ENCODE measurements at regions not wholly inside any gene's neighbourhood (a gene's known extent, or its start where the extent isn't known, plus 50 kb on each side); places are given as distances from the start of the nearest gene placed in this dataset.

DNA sequence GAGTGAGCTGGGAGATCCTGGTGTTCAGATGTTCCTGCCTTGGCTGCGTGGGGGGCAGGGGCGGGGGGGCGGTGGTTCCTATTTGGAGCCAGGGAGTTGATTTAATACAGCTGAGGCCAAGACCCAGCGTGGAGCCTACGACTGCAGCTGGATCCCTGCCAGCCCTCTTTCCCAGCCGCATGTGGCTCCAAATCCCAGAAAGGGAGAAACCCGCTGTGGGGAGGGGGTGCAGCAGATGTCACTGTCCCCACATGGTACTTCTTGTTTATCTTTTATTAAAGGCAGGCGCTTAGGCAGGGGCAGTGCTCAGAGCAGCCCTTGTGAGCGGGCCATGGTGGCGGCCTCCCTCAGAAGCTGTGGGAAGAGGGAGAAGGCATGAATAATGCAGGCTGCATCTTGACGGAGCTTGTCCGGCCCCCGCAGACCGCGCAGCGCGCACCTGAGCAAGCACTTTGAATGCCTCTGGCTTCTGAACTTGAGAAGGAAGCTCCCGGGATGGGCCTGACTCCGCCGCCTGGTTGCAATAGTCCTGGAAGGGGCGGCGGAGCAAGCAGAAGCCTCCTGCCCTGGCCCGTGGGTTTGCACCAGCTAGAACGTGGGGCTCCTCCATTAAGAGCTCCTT is 112.1 kb downstream of the GLI2 start:
- no peaks in the 10 kb centered on the region for H3F3A ChIP-seq (ENCODE audit: low read depth)
- no peaks in the 10 kb centered on the region for H3K79me2 ChIP-seq (ENCODE audit: insufficient read depth, low read length)
- no peaks in the 10 kb centered on the region for H3K36me3 ChIP-seq (ENCODE audit: insufficient read depth, low read length)
- H3K27me3 ChIP-seq (ENCODE audit: insufficient read depth, low read length, poor library complexity, severe bottlenecking): no peaks in the 10 kb centered on the region
- H3K4me3 ChIP-seq (ENCODE audit: low read length, poor library complexity, severe bottlenecking): no peak overlapping the region
- H2AFZ ChIP-seq (ENCODE audit: low read length): no peak overlapping the region
- no peaks in the 10 kb centered on the region for H3K9me2 ChIP-seq (replicated peaks; ENCODE audit: low read depth, low read length)
- TF ChIP-seq EZH2phosphoT487 (IDR thresholded peaks at IDR 0.05; ENCODE audit: borderline replicate concordance): no peak
- TF ChIP-seq, protein P1, sequence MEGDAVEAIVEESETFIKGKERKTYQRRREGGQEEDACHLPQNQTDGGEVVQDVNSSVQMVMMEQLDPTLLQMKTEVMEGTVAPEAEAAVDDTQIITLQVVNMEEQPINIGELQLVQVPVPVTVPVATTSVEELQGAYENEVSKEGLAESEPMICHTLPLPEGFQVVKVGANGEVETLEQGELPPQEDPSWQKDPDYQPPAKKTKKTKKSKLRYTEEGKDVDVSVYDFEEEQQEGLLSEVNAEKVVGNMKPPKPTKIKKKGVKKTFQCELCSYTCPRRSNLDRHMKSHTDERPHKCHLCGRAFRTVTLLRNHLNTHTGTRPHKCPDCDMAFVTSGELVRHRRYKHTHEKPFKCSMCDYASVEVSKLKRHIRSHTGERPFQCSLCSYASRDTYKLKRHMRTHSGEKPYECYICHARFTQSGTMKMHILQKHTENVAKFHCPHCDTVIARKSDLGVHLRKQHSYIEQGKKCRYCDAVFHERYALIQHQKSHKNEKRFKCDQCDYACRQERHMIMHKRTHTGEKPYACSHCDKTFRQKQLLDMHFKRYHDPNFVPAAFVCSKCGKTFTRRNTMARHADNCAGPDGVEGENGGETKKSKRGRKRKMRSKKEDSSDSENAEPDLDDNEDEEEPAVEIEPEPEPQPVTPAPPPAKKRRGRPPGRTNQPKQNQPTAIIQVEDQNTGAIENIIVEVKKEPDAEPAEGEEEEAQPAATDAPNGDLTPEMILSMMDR (conservative IDR thresholded peaks at IDR 0.05; ENCODE audit: low read length): no peak
- no peaks in the 10 kb centered on the region for H3K4me1 ChIP-seq (ENCODE audit: insufficient read depth, low read length, poor library complexity, severe bottlenecking)
- H3K4me2 ChIP-seq (ENCODE audit: low read depth, low read length, poor library complexity, severe bottlenecking): no peak overlapping the region
- H3K9ac ChIP-seq (ENCODE audit: low read depth, low read length, poor library complexity, severe bottlenecking): no peak overlapping the region
- no peaks in the 10 kb centered on the region for H4K20me1 ChIP-seq (ENCODE audit: insufficient read depth, low read length, poor library complexity, severe bottlenecking)
- no peaks in the 10 kb centered on the region for H3K9me3 ChIP-seq (ENCODE audit: insufficient read depth, low read depth, low read length)

DNA sequence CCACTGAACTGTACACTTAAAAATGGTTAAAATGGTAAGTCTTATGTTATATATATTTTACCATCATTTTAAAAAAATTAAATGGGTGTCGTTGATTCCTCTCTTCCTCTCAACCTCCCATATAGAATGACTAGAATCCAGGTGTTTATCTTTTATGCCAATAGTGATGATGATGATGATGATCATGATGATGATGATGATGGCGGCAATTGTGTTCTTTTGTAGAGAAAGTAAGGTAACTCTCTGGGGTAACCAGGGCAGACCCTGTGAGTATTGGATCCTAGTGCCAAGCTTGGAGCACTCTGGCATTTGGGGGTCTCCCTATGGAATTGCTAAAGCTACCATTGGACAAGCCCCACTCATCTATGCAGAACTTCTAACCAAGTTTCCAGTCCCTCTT is 113.6 kb downstream of the GLI2 start:
- no peaks in the 10 kb centered on the region for H3K4me1 ChIP-seq (ENCODE audit: insufficient read depth, low read length, poor library complexity, severe bottlenecking)
- no peak overlapping the region for H3K4me3 ChIP-seq (ENCODE audit: low read length, poor library complexity, severe bottlenecking)
- H3K9me2 ChIP-seq (replicated peaks; ENCODE audit: low read depth, low read length): no peaks in the 10 kb centered on the region
- TF ChIP-seq EZH2phosphoT487 (IDR thresholded peaks at IDR 0.05; ENCODE audit: borderline replicate concordance): no peak
- TF ChIP-seq, protein P1 (conservative IDR thresholded peaks at IDR 0.05; ENCODE audit: low read length): no peak
- H3F3A ChIP-seq (ENCODE audit: low read depth): no peaks in the 10 kb centered on the region
- H3K4me2 ChIP-seq (ENCODE audit: low read depth, low read length, poor library complexity, severe bottlenecking): no peak overlapping the region
- no peaks in the 10 kb centered on the region for H4K20me1 ChIP-seq (ENCODE audit: insufficient read depth, low read length, poor library complexity, severe bottlenecking)
- no peaks in the 10 kb centered on the region for H3K36me3 ChIP-seq (ENCODE audit: insufficient read depth, low read length)
- no peaks in the 10 kb centered on the region for H3K27me3 ChIP-seq (ENCODE audit: insufficient read depth, low read length, poor library complexity, severe bottlenecking)
- H3K79me2 ChIP-seq (ENCODE audit: insufficient read depth, low read length): no peaks in the 10 kb centered on the region
- H2AFZ ChIP-seq (ENCODE audit: low read length): no peak overlapping the region
- H3K9ac ChIP-seq (ENCODE audit: low read depth, low read length, poor library complexity, severe bottlenecking): no peak overlapping the region
- H3K9me3 ChIP-seq (ENCODE audit: insufficient read depth, low read depth, low read length): no peaks in the 10 kb centered on the region

DNA sequence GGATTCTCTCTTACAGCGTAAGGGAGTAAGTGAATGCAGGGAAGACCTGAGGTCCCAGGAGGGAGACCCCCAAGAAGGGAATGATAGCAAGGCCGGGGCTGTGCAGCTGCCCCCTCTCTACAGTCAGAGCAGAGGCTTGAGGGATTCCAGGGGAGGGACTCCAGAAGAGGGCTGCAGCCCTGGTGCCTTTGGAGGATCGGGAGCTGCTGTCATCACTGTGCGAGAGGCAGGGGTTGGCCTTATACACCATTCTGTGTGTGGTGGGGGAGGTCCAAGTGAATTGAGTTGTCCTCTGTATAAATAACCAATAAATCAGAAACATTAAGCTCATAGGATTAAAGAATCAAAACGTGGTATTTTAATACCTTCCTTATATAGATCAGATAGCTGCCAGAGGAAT is 114.9 kb downstream of the GLI2 start:
- no peak overlapping the region for H3K9ac ChIP-seq (ENCODE audit: low read depth, low read length, poor library complexity, severe bottlenecking)
- no peak for TF ChIP-seq EZH2phosphoT487 (IDR thresholded peaks at IDR 0.05; ENCODE audit: borderline replicate concordance)
- TF ChIP-seq, protein P1 (conservative IDR thresholded peaks at IDR 0.05; ENCODE audit: low read length): no peak
- no peak overlapping the region for H2AFZ ChIP-seq (ENCODE audit: low read length)
- no peaks in the 10 kb centered on the region for H3K9me2 ChIP-seq (replicated peaks; ENCODE audit: low read depth, low read length)
- H3K4me3 ChIP-seq (ENCODE audit: low read length, poor library complexity, severe bottlenecking): no peak overlapping the region
- H3K4me2 ChIP-seq (ENCODE audit: low read depth, low read length, poor library complexity, severe bottlenecking): no peak overlapping the region
- no peaks in the 10 kb centered on the region for H3K79me2 ChIP-seq (ENCODE audit: insufficient read depth, low read length)
- no peaks in the 10 kb centered on the region for H3K36me3 ChIP-seq (ENCODE audit: insufficient read depth, low read length)
- no peaks in the 10 kb centered on the region for H3K9me3 ChIP-seq (ENCODE audit: insufficient read depth, low read depth, low read length)
- no peaks in the 10 kb centered on the region for H3K4me1 ChIP-seq (ENCODE audit: insufficient read depth, low read length, poor library complexity, severe bottlenecking)
- H3K27me3 ChIP-seq (ENCODE audit: insufficient read depth, low read length, poor library complexity, severe bottlenecking): no peaks in the 10 kb centered on the region
- H3F3A ChIP-seq (ENCODE audit: low read depth): no peaks in the 10 kb centered on the region
- H4K20me1 ChIP-seq (ENCODE audit: insufficient read depth, low read length, poor library complexity, severe bottlenecking): no peaks in the 10 kb centered on the region
